HCT116 (cell line): ENCODE measurements at regions not wholly inside any gene's neighbourhood (a gene's known extent, or its start where the extent isn't known, plus 50 kb on each side); places are given as distances from the start of the nearest gene placed in this dataset.

Experiments
- CEBPB ChIP-seq: IDR thresholded peaks from 2 replicates; pipeline ENCODE4 v1.6.1; 2012; ENCODE audit warnings: low read depth
- EZH2 ChIP-seq: fragments of 200-600 bp; sonication (generic); IDR thresholded peaks from 2 replicates; pipeline ENCODE4 v1.6.1; 2017; ENCODE audit warnings: antibody characterized with exemption, mixed run types
- POLR2A ChIP-seq: IDR thresholded peaks from 2 replicates; pipeline ENCODE4 v1.7.0; 2011; ENCODE audit warnings: borderline replicate concordance; ENCODE audit not compliant: insufficient read depth, insufficient read length; ENCODE audit errors: extremely low read depth
- POLR2AphosphoS5 ChIP-seq: IDR thresholded peaks from 2 replicates; pipeline ENCODE4 v1.6.1; 2011; ENCODE audit warnings: mild to moderate bottlenecking, low read depth, low read length, moderate library complexity
- YY1 ChIP-seq: IDR thresholded peaks from 2 replicates; pipeline ENCODE4 v1.6.1; 2011; ENCODE audit warnings: low read length, low read depth, moderate library complexity, mild to moderate bottlenecking; ENCODE audit not compliant: insufficient replicate concordance; ENCODE audit errors: extremely low read depth
- ZFX ChIP-seq: fragments of 450-650 bp; IDR thresholded peaks from 2 replicates; pipeline ENCODE4 v1.6.1; 2017
- TF ChIP-seq, protein P1 (sequence below), 3 experiments: fragments of 200-600 bp in 1 of 3; sonication (generic) in 1 of 3; IDR thresholded peaks in 2 of 3; conservative IDR thresholded peaks in 1 of 3; 2 replicates each; pipeline ENCODE4 v1.5.1; 2012 to 2017; ENCODE audit warnings: low read depth in 2 of 3, low read length in 2 of 3, antibody characterized with exemption in 1 of 3, borderline replicate concordance in 1 of 3, control low read depth in 1 of 3, mild to moderate bottlenecking in 1 of 3, mixed read lengths in 1 of 3, mixed run types in 1 of 3, moderate library complexity in 1 of 3; ENCODE audit not compliant: insufficient read depth in 1 of 3
- TF ChIP-seq, protein P2 (sequence below): IDR thresholded peaks from 2 replicates; pipeline ENCODE4 v1.6.1; 2012

DNA sequence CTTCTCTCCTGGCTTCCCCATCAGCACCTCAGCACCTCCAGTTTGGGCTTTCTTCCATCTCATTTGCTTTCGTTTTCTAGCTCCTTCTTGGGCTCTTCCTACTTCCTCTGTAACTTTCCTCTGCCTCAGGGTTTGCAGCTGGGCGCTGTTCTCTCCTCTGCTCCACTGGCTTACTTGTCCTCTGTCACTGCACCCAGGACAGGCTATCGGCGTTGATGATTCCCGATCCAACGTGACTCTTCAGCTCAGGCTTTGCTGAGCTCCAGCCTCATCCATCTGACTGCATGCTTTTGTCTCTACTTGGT lies 362.4 kb downstream of the CYRIA start:
- TF ChIP-seq POLR2A = no peak
- TF ChIP-seq ZFX = no peak
- TF ChIP-seq, protein P1, sequence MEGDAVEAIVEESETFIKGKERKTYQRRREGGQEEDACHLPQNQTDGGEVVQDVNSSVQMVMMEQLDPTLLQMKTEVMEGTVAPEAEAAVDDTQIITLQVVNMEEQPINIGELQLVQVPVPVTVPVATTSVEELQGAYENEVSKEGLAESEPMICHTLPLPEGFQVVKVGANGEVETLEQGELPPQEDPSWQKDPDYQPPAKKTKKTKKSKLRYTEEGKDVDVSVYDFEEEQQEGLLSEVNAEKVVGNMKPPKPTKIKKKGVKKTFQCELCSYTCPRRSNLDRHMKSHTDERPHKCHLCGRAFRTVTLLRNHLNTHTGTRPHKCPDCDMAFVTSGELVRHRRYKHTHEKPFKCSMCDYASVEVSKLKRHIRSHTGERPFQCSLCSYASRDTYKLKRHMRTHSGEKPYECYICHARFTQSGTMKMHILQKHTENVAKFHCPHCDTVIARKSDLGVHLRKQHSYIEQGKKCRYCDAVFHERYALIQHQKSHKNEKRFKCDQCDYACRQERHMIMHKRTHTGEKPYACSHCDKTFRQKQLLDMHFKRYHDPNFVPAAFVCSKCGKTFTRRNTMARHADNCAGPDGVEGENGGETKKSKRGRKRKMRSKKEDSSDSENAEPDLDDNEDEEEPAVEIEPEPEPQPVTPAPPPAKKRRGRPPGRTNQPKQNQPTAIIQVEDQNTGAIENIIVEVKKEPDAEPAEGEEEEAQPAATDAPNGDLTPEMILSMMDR (IDR thresholded peaks at IDR 0.05 in 2 of 3, conservative IDR thresholded peaks at IDR 0.05 in 1 of 3; ENCODE audit: borderline replicate concordance in 1 of 3, insufficient read depth in 1 of 3, low read depth in 2 of 3, low read length in 2 of 3) = no peak
- TF ChIP-seq EZH2 = no peak
- TF ChIP-seq CEBPB = no peak
- TF ChIP-seq, protein P2, sequence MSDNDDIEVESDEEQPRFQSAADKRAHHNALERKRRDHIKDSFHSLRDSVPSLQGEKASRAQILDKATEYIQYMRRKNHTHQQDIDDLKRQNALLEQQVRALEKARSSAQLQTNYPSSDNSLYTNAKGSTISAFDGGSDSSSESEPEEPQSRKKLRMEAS = no peak
- no peak for TF ChIP-seq POLR2AphosphoS5
- TF ChIP-seq YY1 = no peak
